Right renal pelvis (tissue), 4 donors: ENCODE measurements at regions not wholly inside any gene's neighbourhood (a gene's known extent, or its start where the extent isn't known, plus 50 kb on each side); places are given as distances from the start of the nearest gene placed in this dataset.
"Not testable (repeated sequence)": the region's sequence is repeated elsewhere in the genome, so short reads cannot be mapped to it uniquely, and the experiment has no call there.

Experiments
- DNase-seq, 4 donors: peaks; one replicate each; pipeline ENCODE4 v3.0.0-alpha.2; 2013; ENCODE audit warnings: low read depth in 4 of 4, low spot score in 3 of 4, missing footprints in 1 of 4

- no peak for DNase-seq
Measured at GRCh38 chr3:3689601-3690375, 109.4 kb upstream of the LRRN1 start.

GRCh38 chr3:3686907-3687648 is 112.2 kb upstream of the LRRN1 start:
- DNase-seq: no peak

GRCh38 chr3:3685721-3686120 is 113.5 kb upstream of the LRRN1 start:
- no peak for DNase-seq

GRCh38 chr3:3683261-3683660 is 116.0 kb upstream of the LRRN1 start:
- no peak for DNase-seq

- no peak for DNase-seq
Measured at GRCh38 chr3:3675801-3676200, 123.4 kb upstream of the LRRN1 start.

- DNase-seq: no peak
Measured at GRCh38 chr3:3675186-3675585, 124.0 kb upstream of the LRRN1 start.

GRCh38 chr3:3666664-3667063 is 132.6 kb upstream of the LRRN1 start:
- no peak for DNase-seq

GRCh38 chr3:3665961-3666640 is 133.1 kb upstream of the LRRN1 start:
- DNase-seq: no peak

GRCh38 chr3:3665546-3665945 is 133.7 kb upstream of the LRRN1 start:
- no peak for DNase-seq

GRCh38 chr3:3664935-3665334 is 134.3 kb upstream of the LRRN1 start:
- DNase-seq: no peak

GRCh38 chr3:3662610-3663009 is 136.6 kb upstream of the LRRN1 start:
- no peak for DNase-seq

GRCh38 chr3:3654916-3655315 is 144.3 kb upstream of the LRRN1 start:
- no peak for DNase-seq

- DNase-seq: no peak
Measured at GRCh38 chr3:3648988-3649679, 150.1 kb upstream of the LRRN1 start.

GRCh38 chr3:3646934-3647333 is 152.3 kb upstream of the LRRN1 start:
- no peak for DNase-seq

GRCh38 chr3:3646103-3646844 is 153.0 kb upstream of the LRRN1 start:
- not testable (repeated sequence) for DNase-seq

GRCh38 chr3:3641877-3642455 is 157.3 kb upstream of the LRRN1 start:
- no peak for DNase-seq

GRCh38 chr3:3639078-3639477 is 160.2 kb upstream of the LRRN1 start:
- no peak for DNase-seq

- DNase-seq: no peak
Measured at GRCh38 chr3:3636815-3637214, 162.4 kb upstream of the LRRN1 start.

- no peak for DNase-seq
Measured at GRCh38 chr3:3635109-3635508, 164.1 kb upstream of the LRRN1 start.

GRCh38 chr3:3634326-3634725 is 164.9 kb upstream of the LRRN1 start:
- no peak for DNase-seq
